ENCODE measurements at regions not wholly inside any gene's neighbourhood (a gene's known extent, or its start where the extent isn't known, plus 50 kb on each side); places are given as distances from the start of the nearest gene placed in this dataset.

GRCh38 chr13:22235950-22236290 lies 565.0 kb downstream of the FGF9 start:
- H3K18ac ChIP-seq (ENCODE audit: insufficient read length, low read depth, low read length): no peak overlapping the region
- no peak overlapping the region for H2BK120ac ChIP-seq (ENCODE audit: low read depth, low read length, poor library complexity, severe bottlenecking)
- no CpG with 5 or more reads among the region's 2 CpGs for WGBS (ENCODE audit: extremely low coverage, insufficient read length, low lambda C conversion rate)
- no peaks in the 10 kb centered on the region for H3K27me3 Mint-ChIP-seq (ENCODE audit: low read depth)
- H3K36me3 Mint-ChIP-seq (ENCODE audit: insufficient read depth in 1 of 3, low read depth in 3 of 3): no peaks in the 10 kb centered on the region
- no peaks in the 10 kb centered on the region for H3K23me2 ChIP-seq (ENCODE audit: insufficient read length, low read depth, low read length, poor library complexity, severe bottlenecking)
- H3K4me1 ChIP-seq (ENCODE audit: insufficient read depth, low read length): peaks cover 7% of the 10 kb centered on the region; the same call in 1 of the 2 replicates
- peak; percentile 64 for DNase-seq
- no peak overlapping the region for H3T11ph ChIP-seq (ENCODE audit: low read length)
- H3K9me3 Mint-ChIP-seq: no peaks in the 10 kb centered on the region
- peak overlapping the region; percentile 9 for H3K4me2 ChIP-seq (ENCODE audit: insufficient read depth, insufficient read length, low read length)
- no peak overlapping the region for H2BK12ac ChIP-seq (ENCODE audit: insufficient read length, low read depth, low read length)
- no peak overlapping the region for H3K23ac ChIP-seq (ENCODE audit: insufficient read length, low read depth, low read length)
- H3K79me1 ChIP-seq (ENCODE audit: insufficient read depth, low read depth, low read length, poor library complexity, severe bottlenecking): no peaks in the 10 kb centered on the region
- H3K4me3 Mint-ChIP-seq: no peak overlapping the region
- H2BK15ac ChIP-seq (ENCODE audit: low read depth, low read length): no peak overlapping the region
- no peaks in the 10 kb centered on the region for H3K27me3 ChIP-seq (ENCODE audit: insufficient read depth, low read length)
- 0 out of 2 replicates have a peak overlapping the region, but pooled peaks have one; percentile 41 for H3K14ac ChIP-seq (ENCODE audit: insufficient read depth, low read length)
- H4K20me1 ChIP-seq (ENCODE audit: control insufficient read depth, insufficient read depth, insufficient read length): no peaks in the 10 kb centered on the region
- no peak overlapping the region for H3K56ac ChIP-seq (ENCODE audit: insufficient read length, low read depth, low read length)
- no peak overlapping the region for H4K91ac ChIP-seq (ENCODE audit: insufficient read length, low read depth, low read length)
- no peaks in the 10 kb centered on the region for H3K9me3 ChIP-seq (ENCODE audit: control insufficient read depth, low read depth, low read length)
- H3K27ac Mint-ChIP-seq: peak overlapping the region in 2 of 3 experiments; percentile 88 to 89; a peak in 4 of 7 replicates
- TF ChIP-seq CTCF (conservative IDR thresholded peaks at IDR 0.05): no peak
- H3K9ac ChIP-seq (ENCODE audit: extremely low read depth, insufficient read length, low read length): no peak overlapping the region
- H3K27ac ChIP-seq (ENCODE audit: insufficient read length, low read depth, low read length): peak overlapping the region; percentile 4
- no peak overlapping the region for H4K8ac ChIP-seq (replicated peaks; ENCODE audit: insufficient read length, low read depth, low read length)
- no peak overlapping the region for H3K4ac ChIP-seq (ENCODE audit: low read depth, low read length)
- H3K79me2 ChIP-seq (ENCODE audit: insufficient read depth, low read length): no peaks in the 10 kb centered on the region
- no peak overlapping the region for H2BK5ac ChIP-seq (ENCODE audit: insufficient read length, low read length)
- no peak overlapping the region for H2AFZ ChIP-seq (ENCODE audit: low read length)
- no peak overlapping the region for H4K5ac ChIP-seq (ENCODE audit: insufficient read length, low read depth, low read length)
- H2BK20ac ChIP-seq (ENCODE audit: low read depth, low read length, poor library complexity, severe bottlenecking): no peak overlapping the region
- H2AK5ac ChIP-seq (ENCODE audit: insufficient read length, low read length): no peak overlapping the region
- peaks cover 26 to 27% of the 10 kb centered on the region in 2 experiments for H3K4me1 Mint-ChIP-seq
